LNCAP (cell line): ENCODE measurements at regions not wholly inside any gene's neighbourhood (a gene's known extent, or its start where the extent isn't known, plus 50 kb on each side); places are given as distances from the start of the nearest gene placed in this dataset.

Experiments used
- CTCF ChIP-seq: fragments of 450-650 bp; IDR thresholded peaks from 2 replicates; pipeline ENCODE4 v1.5.1; 2017; ENCODE audit warnings: mild to moderate bottlenecking

DNA sequence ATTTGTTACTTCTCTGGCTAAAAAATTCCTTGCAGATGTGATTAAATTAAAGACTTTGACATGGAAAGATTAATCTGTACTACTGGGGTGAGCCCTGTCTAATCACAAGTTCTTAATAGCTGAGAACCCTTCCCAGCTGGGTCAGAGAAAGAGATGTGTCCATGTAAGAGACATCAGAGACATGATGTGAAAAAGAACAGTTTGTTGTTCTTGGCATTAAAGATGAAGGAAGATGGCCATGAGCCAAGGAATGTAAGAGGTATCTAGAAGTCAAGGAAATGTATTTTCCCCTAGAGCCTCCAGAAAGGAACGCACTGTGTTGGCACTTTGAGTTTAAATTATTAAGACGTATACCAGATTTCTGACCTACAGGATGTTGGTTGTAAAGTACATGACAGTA, 1271.5 kb upstream of the PRMT6 start:
- no peak for TF ChIP-seq CTCF

DNA sequence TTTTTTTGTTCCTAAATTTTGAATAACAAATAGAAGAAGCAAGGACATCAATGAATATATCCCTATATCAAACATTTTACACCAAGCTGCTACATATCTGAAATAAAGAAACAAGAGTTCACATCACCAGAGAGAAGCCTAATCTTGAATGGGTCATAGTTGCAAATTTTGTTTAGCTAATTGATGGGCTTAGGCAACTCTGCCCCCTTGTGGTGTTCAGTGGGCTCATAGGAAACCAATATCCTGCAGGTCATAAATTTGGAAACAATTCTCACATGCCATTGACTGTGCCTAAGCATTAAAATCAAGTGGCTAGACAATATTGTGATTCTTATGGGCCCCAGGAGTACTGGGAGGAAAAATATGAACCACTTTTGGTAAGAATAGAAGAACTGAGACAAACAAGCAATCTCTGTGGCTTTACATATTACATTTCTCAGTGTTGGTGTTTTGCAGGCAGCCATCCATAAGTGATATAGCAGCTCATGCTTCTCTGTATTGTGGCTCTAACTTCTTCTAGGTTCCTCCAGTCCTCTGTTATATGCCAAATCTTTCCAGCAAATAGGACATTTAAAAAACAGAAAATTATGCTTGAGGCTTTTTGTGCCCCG, 1262.8 kb upstream of the PRMT6 start:
- peak; percentile 91 for TF ChIP-seq CTCF

DNA sequence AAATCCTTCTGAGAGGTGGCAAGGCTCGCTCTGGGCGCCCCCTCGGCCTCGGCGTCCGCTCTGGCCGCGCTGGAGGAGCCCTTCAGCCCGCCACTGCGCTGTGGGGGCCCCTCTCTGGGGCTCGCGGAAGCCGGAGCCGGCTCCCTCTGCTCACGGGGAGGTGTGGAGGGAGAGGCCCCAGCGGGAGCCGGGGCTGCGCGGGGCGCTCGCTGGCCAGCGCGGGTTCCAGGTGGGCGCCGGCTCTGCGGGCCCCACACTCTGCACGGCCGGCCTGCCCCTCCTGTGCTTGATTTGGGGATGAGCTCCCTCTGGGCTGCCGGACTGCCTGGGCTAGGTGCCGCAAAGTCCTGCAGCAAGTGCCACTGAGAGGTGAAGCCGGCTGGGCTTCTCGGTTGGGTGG, 1260.7 kb upstream of the PRMT6 start:
- TF ChIP-seq CTCF: no peak

DNA sequence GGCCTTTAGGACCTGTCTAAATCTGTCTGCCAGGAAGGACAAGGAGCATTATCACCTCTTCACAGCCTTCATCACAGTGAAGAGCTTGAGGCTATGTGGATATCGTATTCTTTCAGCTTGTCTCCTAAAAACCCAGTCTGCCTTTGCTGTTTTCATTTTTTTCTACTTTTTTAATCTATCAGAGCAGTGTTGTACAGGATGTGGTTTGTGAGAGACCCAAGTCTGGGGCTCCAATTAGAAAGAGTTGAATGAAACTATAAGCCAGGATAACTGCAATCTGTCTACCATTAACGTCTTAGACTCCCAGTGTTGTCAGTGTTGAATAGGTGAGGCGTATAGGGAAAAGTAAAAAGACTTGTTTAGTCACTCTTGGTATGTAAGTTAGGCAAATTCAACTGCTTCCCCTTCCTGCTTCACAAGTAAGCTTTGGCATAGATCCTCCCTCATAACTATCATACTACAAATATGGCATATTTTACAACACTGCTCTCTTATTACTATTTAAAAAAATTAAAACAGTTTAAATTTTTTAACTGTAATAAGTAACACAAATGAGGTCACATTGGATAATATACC, 1225.8 kb upstream of the PRMT6 start:
- no peak for TF ChIP-seq CTCF

DNA sequence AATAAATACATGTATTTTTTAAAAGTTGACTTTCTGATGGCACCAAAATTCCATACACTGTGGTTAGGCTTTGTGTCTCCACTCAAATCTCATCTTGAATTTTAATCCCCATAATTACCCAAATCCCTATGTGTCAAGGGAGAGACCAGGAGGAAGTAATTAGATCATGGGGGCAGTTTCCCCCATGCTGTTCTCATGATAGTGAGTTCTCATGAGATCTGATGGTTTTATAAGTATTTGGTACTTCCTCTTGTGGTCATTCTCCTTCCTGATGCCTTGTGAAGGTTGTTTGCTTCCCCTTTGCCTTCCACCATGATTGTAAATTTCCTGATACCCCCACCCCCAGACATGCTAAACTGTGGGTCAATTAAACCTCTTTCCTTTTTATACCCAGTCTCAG, 1218.4 kb upstream of the PRMT6 start:
- TF ChIP-seq CTCF: no peak

DNA sequence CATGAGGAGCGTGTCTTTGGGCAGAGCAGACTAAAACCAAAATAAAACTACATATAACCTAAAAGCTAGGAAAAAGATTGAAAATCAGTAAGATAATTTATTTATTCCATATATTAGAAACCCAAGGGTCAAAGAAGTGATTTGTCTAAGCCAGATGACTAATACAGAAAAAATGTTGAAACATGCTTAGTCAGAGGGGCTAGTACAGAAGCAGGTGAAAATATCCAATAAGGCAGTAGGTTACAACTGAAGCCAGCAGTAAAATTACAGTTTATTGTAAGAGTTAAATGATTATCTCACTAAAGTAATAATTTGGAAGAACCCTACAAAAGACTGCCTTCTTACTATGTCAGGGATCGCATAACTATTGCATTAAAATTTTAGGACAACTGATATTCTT, 1190.9 kb upstream of the PRMT6 start:
- no peak for TF ChIP-seq CTCF

GRCh38 chr1:105872817-105873216, 1183.7 kb upstream of the PRMT6 start:
- no peak for TF ChIP-seq CTCF

DNA sequence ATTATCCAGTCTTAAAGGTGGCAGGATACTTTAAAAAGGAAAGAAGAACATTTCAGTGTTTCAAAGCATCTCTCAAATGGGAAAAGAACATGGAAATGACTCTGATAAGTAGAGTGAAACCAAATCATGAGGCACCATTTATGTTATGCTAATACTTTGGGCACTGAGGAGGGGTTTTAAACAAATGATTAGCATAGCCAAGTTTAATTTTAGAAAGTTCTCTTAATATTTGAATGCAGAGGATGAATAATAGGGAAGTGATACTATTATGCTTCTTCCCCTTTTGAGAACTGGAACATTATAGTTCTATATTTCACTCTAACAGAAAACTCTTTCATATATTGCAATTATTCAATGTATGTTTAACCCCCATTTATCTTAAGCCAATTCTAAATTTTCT, 1181.9 kb upstream of the PRMT6 start:
- TF ChIP-seq CTCF: no peak
